GM19351 (cell line): ENCODE measurements at regions not wholly inside any gene's neighbourhood (a gene's known extent, or its start where the extent isn't known, plus 50 kb on each side); places are given as distances from the start of the nearest gene placed in this dataset.
"Not testable (repeated sequence)": the region's sequence is repeated elsewhere in the genome, so short reads cannot be mapped to it uniquely, and the experiment has no call there.

Experiments used
- ATAC-seq: cut with Tn5 transposase; IDR thresholded peaks from one replicate; pipeline ENCODE4 v1.9.1; 2021; ENCODE audit warnings: mild to moderate bottlenecking, moderate library complexity; ENCODE audit not compliant: unreplicated experiment

DNA sequence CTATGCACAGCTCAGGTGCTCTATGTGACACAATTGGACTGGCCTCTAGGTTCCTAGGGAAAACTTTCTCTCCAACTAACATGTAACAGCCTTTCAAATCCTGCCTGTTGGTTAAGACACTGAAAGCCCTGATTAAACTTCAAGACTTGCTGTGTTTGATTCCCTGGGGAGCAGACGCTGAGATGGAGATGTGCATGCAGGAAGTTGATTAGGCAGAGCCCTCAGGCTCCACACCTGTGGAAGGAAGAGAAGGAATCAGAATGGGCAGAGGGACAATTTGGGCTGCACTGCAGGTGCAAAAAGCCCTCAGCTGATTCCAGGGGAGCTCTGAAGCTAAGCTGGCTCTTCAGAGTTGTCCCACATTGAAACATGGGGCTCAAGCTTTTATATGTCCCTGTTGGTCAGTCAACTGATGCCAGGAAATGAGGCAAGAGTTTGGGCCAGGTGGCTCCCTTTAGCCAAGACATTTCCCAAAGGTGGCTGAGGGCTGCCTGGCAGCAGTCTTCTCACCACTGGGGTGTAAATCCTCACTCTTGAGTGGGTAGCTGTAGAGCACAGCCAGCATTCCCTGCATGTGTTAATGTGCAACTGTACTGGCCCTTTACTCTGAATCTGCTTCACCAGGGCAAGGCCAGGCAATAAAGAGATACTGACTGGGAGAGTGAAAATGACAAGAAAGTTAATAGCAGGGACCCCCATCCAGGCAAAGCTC is 199.5 kb upstream of the DDX18 start:
- ATAC-seq = no peak

DNA sequence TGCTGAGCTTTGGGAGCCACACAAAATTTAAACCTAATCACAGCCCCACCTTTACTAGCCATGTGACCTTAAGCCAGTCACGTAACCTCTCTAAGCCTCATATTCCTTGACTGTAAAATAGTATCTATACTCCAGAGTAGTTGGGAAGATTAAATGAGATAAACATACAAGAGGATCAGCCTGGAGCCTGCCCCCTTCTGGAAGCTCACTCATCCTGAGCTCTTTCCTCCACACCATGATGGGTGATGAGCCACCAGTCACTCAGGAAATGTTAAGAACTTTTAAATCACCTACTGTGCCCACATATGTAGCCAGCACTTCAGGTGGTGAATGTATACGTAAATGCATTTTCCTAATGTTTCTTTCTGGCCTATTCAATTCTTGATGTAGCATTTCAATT is 195.9 kb upstream of the DDX18 start:
- no peak for ATAC-seq

DNA sequence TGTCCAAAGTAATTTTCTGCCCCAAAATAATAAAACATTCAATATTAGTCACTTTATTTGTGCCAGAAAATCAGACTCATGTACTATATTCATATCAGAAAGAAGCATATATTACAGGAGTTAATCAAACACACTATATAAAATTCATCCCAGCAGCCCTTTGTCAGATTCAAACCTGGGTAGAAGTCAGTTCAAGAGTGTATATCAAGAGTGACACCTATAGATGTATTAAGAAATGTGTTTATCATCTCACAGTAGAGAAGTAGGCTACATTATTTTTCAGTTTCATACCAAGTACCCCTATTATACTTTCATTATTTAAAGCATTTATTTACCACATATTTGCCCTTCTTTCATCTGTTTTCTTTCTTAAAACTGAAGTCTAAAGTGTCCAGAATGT is 193.2 kb upstream of the DDX18 start:
- ATAC-seq = no peak

DNA sequence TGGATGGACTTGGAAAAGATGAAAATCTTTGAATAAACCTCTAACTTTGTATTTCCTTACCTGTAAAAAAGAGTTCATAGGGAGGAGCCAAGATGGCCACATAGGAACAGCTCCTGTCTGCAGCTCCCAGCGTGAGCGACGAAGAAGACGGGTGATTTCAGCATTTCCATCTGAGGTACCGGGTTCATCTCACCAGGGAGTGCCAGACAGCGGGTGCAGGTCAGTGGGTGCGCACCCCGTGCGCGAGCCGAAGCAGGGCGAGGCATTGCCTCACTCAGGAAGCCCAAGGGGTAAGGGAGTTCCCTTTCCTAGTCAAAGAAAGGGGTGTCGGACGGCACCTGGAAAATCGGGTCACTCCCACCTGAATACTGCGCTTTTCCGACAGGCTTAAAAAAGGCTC is 191.3 kb upstream of the DDX18 start:
- ATAC-seq = not testable (repeated sequence)

DNA sequence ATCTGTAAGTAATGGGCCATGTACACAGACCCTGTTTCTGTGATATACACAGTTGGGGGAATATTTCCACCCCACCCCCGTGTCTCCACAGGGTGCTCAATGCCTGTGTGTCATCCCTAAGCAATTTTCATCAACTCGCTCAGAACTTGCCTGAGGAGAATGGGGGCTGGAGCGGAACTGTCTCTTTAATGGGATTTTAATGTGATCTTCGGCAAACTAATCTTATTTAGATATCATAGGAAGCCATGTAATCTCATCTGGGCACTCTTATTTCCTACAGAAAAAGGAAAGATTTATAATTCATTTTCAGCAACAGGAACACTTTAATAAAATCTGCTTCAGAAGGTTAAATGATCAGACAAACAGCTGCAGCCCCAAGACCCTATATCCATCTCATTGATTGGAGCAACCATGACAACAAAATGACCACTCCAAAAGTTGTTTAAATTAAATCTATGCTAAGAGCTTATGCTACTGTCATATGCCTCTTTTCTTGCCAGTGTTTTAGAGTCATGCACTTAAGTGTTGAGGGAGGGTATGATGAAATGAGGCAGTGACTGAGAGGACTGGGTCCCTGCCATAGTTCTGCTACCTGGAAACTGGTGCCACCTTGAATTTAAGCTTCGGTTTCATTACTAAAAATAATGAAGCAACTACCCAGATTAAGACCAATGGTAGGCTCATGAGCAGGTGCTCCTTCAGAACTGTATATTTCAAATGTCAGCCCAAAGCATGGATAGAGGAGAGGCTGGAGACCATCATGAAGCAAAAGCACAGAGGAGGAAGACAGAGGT is 183.1 kb upstream of the DDX18 start:
- no peak for ATAC-seq

DNA sequence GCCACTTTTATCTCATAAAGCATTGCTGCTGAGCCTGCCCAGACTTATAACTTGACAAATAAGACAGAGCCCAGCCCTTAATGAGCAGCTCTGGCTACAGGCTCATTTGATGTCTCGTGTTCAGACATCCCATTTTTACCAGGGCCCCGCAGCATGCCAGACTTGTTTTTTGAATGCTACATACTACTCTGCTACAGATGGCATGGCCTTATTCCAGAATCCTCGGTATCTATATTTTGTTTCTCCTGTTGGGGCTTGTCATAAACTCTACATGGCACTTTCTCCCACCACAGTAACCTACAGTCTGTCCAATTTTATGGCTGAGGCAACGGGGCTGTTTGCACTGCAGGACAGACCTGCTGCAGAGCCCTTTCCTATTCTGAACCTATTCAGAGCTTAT is 179.0 kb upstream of the DDX18 start:
- no peak for ATAC-seq

DNA sequence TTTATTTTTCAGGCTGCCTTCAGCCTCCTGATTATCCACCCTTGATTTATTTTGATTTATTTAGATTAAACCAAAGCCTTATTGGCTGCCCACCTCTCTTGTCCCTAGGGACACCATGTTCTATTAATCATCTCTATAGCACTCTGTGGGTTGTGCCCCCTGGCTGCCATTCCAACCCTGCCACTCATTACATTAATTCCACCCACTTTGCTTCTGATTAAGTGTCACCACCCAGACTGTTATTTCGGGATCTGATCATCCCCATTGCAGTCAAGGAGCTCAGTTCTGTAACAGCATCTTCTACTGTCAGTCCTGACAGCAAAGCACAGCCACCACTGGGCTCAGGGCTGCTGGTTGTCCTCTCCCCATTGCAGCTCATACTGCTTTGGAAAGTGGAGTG is 175.1 kb upstream of the DDX18 start:
- ATAC-seq = no peak

DNA sequence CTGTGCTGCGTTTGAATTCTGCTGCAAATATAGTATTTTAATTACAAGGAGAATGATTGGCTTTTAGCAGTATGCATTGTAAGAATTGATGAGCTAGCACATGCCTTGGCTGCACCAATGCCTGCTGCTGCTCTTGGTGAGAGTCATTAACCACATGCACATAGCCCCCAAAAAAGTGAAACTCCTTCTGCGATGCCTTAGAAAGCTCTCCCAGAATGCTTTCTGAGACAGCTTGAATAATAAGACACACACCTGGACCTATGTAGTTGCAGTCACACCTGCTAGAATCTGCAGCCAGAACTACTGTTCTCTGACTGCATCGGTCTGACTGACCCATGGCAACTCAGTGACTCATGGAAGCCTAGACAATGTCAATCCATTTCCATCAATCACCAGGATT is 170.1 kb upstream of the DDX18 start:
- no peak for ATAC-seq

DNA sequence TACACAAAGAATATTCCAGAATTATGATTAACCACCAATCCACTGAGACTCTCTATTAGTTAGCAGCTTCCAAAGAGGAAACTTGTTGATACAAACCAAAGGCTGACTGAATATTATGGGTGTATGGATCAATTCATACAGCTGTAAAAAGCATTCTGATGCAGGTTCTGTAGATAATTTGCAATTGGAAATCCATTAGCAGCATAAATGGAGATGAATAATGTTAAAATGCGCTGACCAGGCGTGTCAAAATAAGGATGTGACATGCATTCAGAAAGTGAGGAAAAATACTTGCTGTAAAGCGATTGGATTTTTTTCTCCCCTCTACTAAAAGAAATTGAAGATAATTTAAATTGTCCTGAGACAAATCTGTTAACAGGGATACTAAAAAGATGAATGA is 169.0 kb upstream of the DDX18 start:
- ATAC-seq = no peak

DNA sequence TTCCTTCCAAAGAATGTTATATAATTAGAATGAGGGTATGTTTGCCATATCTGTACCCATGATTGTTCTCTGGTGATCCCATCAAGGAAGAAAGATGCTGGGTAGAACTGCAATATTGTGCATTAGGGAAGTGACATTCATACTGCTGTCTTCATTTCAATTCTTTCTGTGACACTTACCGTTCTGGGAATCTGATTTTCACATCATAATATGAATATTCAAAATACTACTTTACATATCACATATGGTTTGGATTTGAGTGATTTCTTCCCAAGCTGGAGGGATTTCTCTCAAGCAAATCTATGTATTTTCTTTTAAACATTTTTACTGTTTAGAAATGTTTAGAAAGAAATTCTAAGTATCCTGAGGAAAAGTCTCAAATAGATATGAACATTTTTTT is 168.4 kb upstream of the DDX18 start:
- no peak for ATAC-seq

DNA sequence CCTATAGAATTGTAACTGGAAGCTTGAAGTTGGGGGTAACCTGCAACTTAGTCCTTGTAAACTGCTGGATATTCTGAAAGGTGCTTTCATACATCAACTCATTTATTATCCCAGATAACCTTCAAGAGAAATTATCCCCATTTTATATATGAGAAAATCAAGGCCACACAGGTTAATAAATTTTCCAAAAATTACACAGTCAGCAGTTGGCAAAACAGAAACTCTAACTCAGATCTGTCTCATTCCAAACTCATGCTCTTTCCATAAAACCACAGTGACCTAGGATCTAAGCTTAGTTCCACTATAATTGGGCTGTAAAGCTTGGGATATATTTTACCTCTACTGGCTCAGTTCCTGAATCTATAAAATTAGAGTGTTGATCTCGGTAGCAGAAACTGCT is 167.6 kb upstream of the DDX18 start:
- ATAC-seq = no peak

DNA sequence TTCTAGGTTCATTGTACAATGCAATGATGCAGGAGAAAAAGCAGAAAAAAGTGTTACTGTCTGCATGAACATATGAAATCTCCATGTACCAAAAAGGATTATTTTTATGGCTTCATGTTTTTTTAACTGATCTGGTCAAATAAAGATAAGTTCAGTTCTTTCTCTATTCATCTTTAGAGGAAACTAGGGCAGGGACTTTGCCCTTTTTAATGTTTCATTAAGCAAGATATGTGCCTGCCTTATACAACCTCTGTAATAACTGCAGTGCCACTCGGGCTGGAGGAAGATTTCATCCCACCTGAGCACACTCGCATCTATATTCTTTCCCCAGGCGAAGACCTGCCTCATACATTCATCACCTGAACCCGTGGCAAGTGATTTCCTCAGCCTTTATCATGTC is 157.9 kb upstream of the DDX18 start:
- ATAC-seq = no peak

DNA sequence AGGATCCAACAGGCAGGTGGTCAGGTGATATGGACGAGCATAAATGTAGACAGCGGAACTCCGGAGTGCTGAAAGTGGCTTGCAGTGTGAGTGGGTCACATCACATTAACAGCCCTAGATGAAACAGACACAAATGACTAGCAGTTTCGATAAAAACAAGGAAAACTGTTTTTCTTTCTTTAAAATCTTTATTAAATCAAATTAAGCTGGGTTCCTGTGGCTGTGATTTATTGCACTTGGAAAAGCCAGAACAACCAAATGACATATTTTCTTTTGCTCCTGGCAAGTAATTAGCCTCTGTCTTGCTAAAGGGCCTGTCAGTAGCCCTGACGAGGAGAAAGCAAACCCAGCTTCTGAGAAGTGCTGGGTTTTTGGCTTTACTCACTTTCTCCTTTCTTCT is 152.9 kb upstream of the DDX18 start:
- no peak for ATAC-seq

DNA sequence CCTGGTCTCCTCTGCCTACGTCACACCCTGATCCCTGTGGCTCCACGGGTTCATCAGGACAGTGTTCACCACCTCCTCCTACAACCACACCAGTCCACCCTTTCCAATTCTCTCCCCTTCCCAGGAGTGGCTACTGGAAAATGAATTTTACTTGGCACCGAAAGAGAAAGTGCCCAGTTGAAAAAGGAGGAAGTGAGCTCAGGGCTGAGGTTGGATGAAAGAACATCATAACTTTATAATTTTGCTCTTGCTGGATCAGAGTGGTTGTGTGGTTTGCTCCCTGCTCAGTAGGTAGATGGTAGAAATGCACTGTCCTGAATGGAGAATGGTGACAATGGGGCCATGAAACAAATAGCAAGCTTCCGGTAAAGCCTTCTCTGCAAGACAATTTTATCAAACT is 140.3 kb upstream of the DDX18 start:
- no peak for ATAC-seq

DNA sequence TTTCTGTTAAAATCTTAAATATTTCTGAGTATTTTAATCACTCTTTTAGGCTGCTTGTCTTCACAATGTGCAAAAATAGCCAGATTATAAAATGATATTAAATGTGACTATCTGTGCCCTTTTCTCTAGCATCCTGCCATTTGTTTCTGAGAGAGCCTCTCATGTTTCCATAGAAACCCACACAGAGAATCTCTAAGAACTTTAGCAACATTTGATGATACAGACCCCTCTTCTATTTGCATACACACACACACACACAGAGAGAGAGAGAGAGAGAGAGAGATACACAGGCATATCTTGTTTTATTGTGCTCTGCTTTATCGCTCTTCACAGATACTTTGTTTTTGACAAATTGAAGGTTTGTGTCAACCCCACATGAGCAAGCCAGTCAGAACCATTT is 134.5 kb upstream of the DDX18 start:
- ATAC-seq = no peak

DNA sequence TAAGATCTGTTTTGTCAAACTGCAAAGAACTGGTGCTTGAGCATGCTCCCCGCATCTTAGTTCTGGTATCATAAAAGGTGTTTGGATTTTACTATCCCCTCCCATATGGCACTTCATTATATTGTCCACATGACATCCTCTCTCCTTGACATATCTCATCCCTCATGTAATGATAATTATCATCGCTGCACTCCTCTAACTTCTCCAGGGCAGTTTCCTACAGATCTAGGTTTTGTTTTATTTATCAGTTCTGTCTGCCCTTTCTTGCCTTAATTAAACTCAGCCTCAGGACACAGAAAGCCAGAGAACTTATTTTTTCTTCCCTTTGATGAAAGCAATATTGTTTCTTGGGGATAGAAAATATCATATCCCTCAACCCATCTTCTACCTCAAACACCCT is 129.6 kb upstream of the DDX18 start:
- no peak for ATAC-seq

DNA sequence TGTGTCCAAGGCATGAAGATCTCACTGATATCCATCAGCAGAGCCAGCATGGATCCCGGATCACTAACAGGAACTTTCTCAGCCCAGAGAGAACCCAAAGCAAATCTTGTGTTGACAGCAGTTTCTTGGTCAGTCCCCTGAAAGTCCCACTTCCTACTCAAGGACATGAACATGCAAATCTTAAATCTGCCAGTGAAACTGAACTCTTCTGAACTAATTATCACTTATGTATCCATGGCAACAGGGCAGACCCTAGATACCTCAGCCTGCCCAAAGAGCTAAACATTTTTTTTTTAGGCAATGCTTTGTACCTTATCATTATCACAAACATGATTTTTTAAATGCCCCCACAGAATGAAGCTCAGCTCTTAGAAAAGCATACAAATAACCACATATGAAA is 127.8 kb upstream of the DDX18 start:
- ATAC-seq = peak; percentile 100

DNA sequence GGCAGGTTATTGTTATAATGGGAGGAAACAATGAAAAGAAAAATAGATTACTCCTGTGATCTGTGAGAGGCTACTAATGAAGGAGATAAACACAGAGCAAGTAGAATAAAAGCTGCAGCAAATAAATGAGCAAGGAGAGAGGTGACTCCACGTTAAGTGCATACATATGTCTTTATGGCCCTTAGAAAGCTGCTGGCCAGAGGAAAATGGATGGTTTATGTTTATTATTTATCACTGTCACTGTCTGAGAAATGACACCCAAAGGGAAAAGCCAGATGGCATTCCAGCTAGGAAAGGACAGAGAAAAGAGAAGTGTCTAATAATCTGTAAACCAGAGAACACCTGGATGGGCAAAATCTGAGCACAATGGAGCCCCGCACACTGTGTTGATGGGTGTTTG is 122.9 kb upstream of the DDX18 start:
- no peak for ATAC-seq

DNA sequence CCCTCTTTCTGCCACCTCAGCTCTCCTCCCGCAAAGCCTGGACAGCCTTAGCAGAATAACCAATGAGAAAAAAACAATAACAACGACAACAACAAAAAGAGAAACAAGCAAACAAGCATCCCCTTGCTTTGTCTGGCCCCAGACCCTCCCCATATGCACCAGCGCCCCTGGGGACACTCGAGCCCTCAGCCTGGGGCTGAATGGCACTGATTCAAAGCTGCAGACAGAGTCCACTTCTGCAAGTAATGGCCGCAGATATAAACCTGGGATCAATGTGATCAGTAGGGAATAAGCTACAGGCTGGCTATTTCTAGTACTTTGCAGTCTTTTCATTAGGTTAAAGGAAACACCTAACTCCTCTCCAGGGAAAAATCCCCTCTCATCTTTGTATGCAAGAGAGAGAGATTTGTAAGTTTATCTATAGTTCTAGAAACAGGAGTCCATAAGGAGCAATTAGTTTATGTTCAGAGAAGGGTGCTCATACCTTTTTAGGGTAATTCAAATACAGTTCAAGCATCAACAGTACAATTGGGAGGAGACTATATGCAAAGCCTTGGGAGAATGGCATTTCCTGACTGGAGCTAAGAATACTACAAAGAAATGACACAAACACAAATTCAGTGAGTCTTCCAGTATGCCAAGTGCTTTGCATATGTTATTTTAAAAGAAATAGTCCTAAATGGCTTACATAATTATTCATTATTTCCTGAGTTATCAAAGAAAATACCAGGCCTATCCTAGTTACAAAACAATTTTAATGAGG is 122.3 kb upstream of the DDX18 start:
- no peak for ATAC-seq

DNA sequence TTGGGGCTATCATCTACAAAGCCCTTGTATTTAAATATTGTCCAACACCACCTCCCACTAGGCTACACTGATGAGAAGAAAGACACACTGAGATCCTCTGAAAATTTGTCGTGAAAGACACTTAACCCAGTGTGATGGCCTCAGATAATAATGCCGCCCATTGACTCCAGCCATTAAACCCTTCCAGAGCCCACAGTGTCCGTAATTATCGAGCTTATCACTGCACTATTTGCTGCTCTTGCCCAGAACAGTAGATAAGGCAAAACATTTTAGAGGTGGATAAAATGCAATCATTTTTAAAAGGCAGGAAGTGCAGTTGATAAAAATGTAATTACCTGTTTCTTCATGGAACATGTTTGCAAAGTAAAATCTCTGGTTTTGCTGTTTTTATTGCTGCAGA is 121.3 kb upstream of the DDX18 start:
- ATAC-seq = no peak

DNA sequence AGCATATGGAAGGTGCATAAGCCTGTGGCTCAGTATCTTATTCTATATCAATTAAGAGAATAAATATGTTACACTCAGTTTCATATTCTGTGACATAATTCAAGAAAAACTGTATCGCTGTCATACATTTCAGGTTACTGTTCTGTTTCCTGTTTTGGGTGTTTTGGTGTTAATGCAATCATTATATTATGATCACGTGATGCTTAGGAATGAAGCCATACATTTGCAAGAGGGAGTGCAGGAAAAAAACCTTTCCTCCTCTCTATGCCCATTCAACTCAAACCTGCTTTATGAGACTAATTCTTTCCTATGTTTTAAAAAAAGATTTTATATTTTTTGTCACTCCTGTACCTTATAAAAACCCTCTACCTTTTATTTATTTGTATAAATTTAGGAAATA is 120.8 kb upstream of the DDX18 start:
- no peak for ATAC-seq

DNA sequence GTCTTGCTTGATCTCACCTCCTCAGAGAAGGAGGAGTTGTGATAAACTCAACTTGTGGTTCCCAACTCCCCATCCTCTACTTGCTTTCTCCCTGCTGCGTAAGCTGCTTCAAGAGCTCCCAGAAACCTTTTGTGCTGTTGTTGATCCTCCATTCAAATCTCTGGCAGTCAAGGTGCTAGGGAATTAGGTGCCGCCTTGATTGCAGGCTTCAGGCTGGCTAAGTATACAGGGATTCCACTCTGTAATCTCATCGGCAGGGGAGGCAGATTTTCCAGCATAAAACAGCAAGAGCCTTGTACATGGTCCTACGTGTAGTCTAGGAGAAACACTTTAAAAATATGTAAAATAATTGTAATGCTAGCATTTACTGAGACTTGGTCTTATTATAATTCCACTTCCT is 116.2 kb upstream of the DDX18 start:
- no peak for ATAC-seq
